HG02840 (cell line): ENCODE measurements at regions not wholly inside any gene's neighbourhood (a gene's known extent, or its start where the extent isn't known, plus 50 kb on each side); places are given as distances from the start of the nearest gene placed in this dataset.

Experiments
- ATAC-seq: cut with Tn5 transposase; IDR thresholded peaks from one replicate; pipeline ENCODE4 v1.9.1; 2021; ENCODE audit warnings: mild to moderate bottlenecking, moderate library complexity, moderate number of reproducible peaks; ENCODE audit not compliant: unreplicated experiment, low FRiP score

- no peak for ATAC-seq
Observed at GRCh38 chr13:79770056-79770455, 289.1 kb downstream of the NDFIP2 start.

GRCh38 chr13:79767126-79767525 is 286.2 kb downstream of the NDFIP2 start:
- ATAC-seq = no peak

GRCh38 chr13:79765331-79765730 is 284.4 kb downstream of the NDFIP2 start:
- no peak for ATAC-seq

- ATAC-seq = no peak
Observed at GRCh38 chr13:79749984-79750551, 269.1 kb downstream of the NDFIP2 start.

- no peak for ATAC-seq
Observed at GRCh38 chr13:79749566-79749965, 268.6 kb downstream of the NDFIP2 start.

GRCh38 chr13:79745081-79745480 is 264.1 kb downstream of the NDFIP2 start:
- no peak for ATAC-seq

GRCh38 chr13:79742923-79743322 is 262.0 kb downstream of the NDFIP2 start:
- no peak for ATAC-seq

- ATAC-seq = no peak
Observed at GRCh38 chr13:79740991-79741390, 260.0 kb downstream of the NDFIP2 start.

GRCh38 chr13:79736356-79736755 is 255.4 kb downstream of the NDFIP2 start:
- no peak for ATAC-seq

- no peak for ATAC-seq
Observed at GRCh38 chr13:79735228-79735627, 254.3 kb downstream of the NDFIP2 start.

- ATAC-seq = no peak
Observed at GRCh38 chr13:79727086-79727485, 246.1 kb downstream of the NDFIP2 start.

- ATAC-seq = no peak
Observed at GRCh38 chr13:79725841-79726240, 244.9 kb downstream of the NDFIP2 start.

- ATAC-seq = no peak
Observed at GRCh38 chr13:79724348-79725103, 243.6 kb downstream of the NDFIP2 start.

GRCh38 chr13:79723519-79724024 is 242.6 kb downstream of the NDFIP2 start:
- ATAC-seq = no peak

- ATAC-seq = no peak
Observed at GRCh38 chr13:79722885-79723445, 242.0 kb downstream of the NDFIP2 start.

- ATAC-seq = no peak
Observed at GRCh38 chr13:79716191-79716590, 235.2 kb downstream of the NDFIP2 start.

GRCh38 chr13:79711631-79712030 is 230.7 kb downstream of the NDFIP2 start:
- ATAC-seq = no peak

- no peak for ATAC-seq
Observed at GRCh38 chr13:79710376-79710775, 229.4 kb downstream of the NDFIP2 start.

GRCh38 chr13:79709471-79709870 is 228.5 kb downstream of the NDFIP2 start:
- ATAC-seq = no peak

GRCh38 chr13:79703772-79704171 is 222.8 kb downstream of the NDFIP2 start:
- no peak for ATAC-seq

GRCh38 chr13:79695754-79696153 is 214.8 kb downstream of the NDFIP2 start:
- ATAC-seq = no peak

GRCh38 chr13:79692846-79693245 is 211.9 kb downstream of the NDFIP2 start:
- no peak for ATAC-seq
